CD4-positive, alpha-beta T cell (primary cell): ENCODE measurements at regions not wholly inside any gene's neighbourhood (a gene's known extent, or its start where the extent isn't known, plus 50 kb on each side); places are given as distances from the start of the nearest gene placed in this dataset.

Experiments used
- ATAC-seq: fragments of 200-7000 bp; cut with Tn5 transposase; one replicate; pipeline ENCODE4 v1.10.0; 2022; ENCODE audit warnings: mild to moderate bottlenecking; ENCODE audit not compliant: poor library complexity
- CTCF ChIA-PET: fragments of 350-600 bp; sonication (Branson Sonifier 250); formaldehyde crosslinking; loops from one replicate; lab custom pipeline; 2021; ENCODE audit warnings: antibody characterized with exemption, inconsistent platforms; lab: Charles Lee
- POLR2A ChIA-PET: fragments of 350-600 bp; sonication (Branson Sonifier 250); formaldehyde crosslinking; loops from one replicate; lab custom pipeline; 2021; ENCODE audit warnings: antibody characterized with exemption, inconsistent platforms; lab: Charles Lee
- DNase-seq, 14 experiments: peaks; one replicate each; pipeline ENCODE4 v3.0.0-alpha.2; 2013 to 2020; ENCODE audit warnings: mixed read lengths in 2 of 14
- H3K27ac ChIP-seq, 2 donors: one replicate each; pipeline versions ENCODE4 v1.5.1 to v1.7.0; 2013; ENCODE audit warnings: low read length in 2 of 2, low read depth in 1 of 2, mild to moderate bottlenecking in 1 of 2
- H3K27me3 ChIP-seq, 2 experiments: 1 replicate in 1 of 2; 2 replicates in 1 of 2; pipeline versions ENCODE4 v1.6.1 to v1.7.0; 2013; ENCODE audit warnings: low read length in 2 of 2, control low read depth in 1 of 2, mild to moderate bottlenecking in 1 of 2, moderate library complexity in 1 of 2; ENCODE audit not compliant: insufficient read depth in 2 of 2, control insufficient read depth in 1 of 2
- H3K36me3 ChIP-seq: one replicate; pipeline ENCODE4 v1.6.1; 2013; ENCODE audit warnings: low read length, control low read depth; ENCODE audit not compliant: insufficient read depth
- H3K4me1 ChIP-seq: one replicate; pipeline ENCODE4 v1.6.1; 2013; ENCODE audit warnings: low read length, control low read depth; ENCODE audit not compliant: insufficient read depth
- H3K4me3 ChIP-seq: one replicate; pipeline ENCODE4 v1.5.1; 2013; ENCODE audit warnings: mild to moderate bottlenecking, low read length, moderate library complexity
- H3K9me3 ChIP-seq, 2 experiments: 1 replicate in 1 of 2; 2 replicates in 1 of 2; pipeline versions ENCODE4 v1.6.1 to v1.7.0; 2013; ENCODE audit warnings: low read length in 2 of 2, mild to moderate bottlenecking in 2 of 2, control low read depth in 1 of 2, moderate library complexity in 1 of 2; ENCODE audit not compliant: control insufficient read depth in 1 of 2, insufficient read depth in 1 of 2
- H3K27ac Mint-ChIP-seq: one replicate; pipeline ENCODE4 v1.8.0; 2020; ENCODE audit warnings: mixed read lengths
- H3K27me3 Mint-ChIP-seq: one replicate; pipeline ENCODE4 v1.8.0; 2021; ENCODE audit warnings: mixed read lengths
- H3K36me3 Mint-ChIP-seq: one replicate; pipeline ENCODE4 v1.8.0; 2021; ENCODE audit warnings: low read depth, mixed read lengths
- H3K4me1 Mint-ChIP-seq: one replicate; pipeline ENCODE4 v1.8.0; 2021; ENCODE audit warnings: low read depth, mixed read lengths
- H3K4me3 Mint-ChIP-seq: one replicate; pipeline ENCODE4 v1.8.0; 2020; ENCODE audit warnings: mild to moderate bottlenecking, mixed read lengths
- H3K9me3 Mint-ChIP-seq: one replicate; pipeline ENCODE4 v1.8.0; 2020; ENCODE audit warnings: mixed read lengths
- CTCF ChIP-seq: fragments of 200-600 bp; IDR thresholded peaks from one replicate; pipeline ENCODE4 v1.8.0; 2022; ENCODE audit warnings: antibody characterized with exemption, mild to moderate bottlenecking
- intact Hi-C, 2 experiments: fragments of 100-400 bp; cut with DNase I in 1 of 2; cut with micrococcal nuclease in 1 of 2; formaldehyde crosslinking; loops; one replicate each; pipeline versions ENCODE4 v1.15.1 to v1.9.0; 2023 to 2025; cut with DNase I, micrococcal nuclease

DNA sequence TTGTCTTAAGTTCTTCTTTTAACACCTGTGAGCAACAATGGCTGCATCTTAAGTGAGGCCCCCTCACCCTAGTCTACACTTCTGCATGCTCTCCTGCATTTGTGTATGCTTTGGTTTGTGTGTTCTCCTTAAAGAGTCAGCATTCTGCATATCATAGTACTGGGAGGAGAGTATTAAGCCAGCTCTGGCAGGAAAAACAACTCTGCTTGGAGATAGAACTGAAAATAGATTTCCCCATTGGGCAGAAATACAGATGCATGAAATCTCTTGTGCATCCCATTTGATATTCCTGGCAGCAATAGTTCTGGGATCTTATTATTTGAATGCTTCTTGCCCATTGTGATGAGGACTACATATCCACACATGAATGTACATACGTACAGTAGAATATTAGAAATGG, 70.6 kb upstream of the PRICKLE1 start:
- intact Hi-C loops: no loop called here

GRCh38 chr12:42652048-42652447, 62.5 kb upstream of the PRICKLE1 start:
- no peak for TF ChIP-seq CTCF
- Mint-ChIP-seq H3K4me3 (no peak overlapping the region), H3K9me3 (peaks cover 3% of the 10 kb centered on the region), H3K27me3 (no peaks in the 10 kb centered on the region), H3K27ac (no peak overlapping the region), H3K36me3 (no peaks in the 10 kb centered on the region), H3K4me1 (no peaks in the 10 kb centered on the region)
- intact Hi-C loops: no loop called here
- H3K27me3 ChIP-seq: no peaks in the 10 kb centered on the region
- H3K4me1 ChIP-seq: no peaks in the 10 kb centered on the region
- DNase-seq: no peak
- no peak overlapping the region for H3K27ac ChIP-seq
- H3K36me3 ChIP-seq: no peaks in the 10 kb centered on the region
- ChIA-PET POLR2A (no interaction called here), CTCF (no interaction called here)
- no peak overlapping the region for H3K4me3 ChIP-seq
- H3K9me3 ChIP-seq: no peaks in the 10 kb centered on the region
- no peak for ATAC-seq

More for the DNA sequence above, 70.6 kb upstream of the PRICKLE1 start:
- no peaks in the 10 kb centered on the region for H3K36me3 ChIP-seq
- H3K4me3 Mint-ChIP-seq: no peak overlapping the region
- H3K9me3 Mint-ChIP-seq: no peaks in the 10 kb centered on the region
- ATAC-seq: no peak
- no peaks in the 10 kb centered on the region for H3K36me3 Mint-ChIP-seq
- CTCF ChIA-PET: no interaction called here
- TF ChIP-seq CTCF: no peak
- POLR2A ChIA-PET: no interaction called here
- H3K27ac Mint-ChIP-seq: no peak overlapping the region
- H3K4me1 Mint-ChIP-seq: no peaks in the 10 kb centered on the region
- no peak overlapping the region for H3K4me3 ChIP-seq
- no peaks in the 10 kb centered on the region for H3K27me3 ChIP-seq
- H3K4me1 ChIP-seq: no peaks in the 10 kb centered on the region
- H3K27me3 Mint-ChIP-seq: no peaks in the 10 kb centered on the region
- no peak for DNase-seq
- peaks cover 0 to 4% of the 10 kb centered on the region in 2 experiments for H3K9me3 ChIP-seq
- H3K27ac ChIP-seq: no peak overlapping the region

DNA sequence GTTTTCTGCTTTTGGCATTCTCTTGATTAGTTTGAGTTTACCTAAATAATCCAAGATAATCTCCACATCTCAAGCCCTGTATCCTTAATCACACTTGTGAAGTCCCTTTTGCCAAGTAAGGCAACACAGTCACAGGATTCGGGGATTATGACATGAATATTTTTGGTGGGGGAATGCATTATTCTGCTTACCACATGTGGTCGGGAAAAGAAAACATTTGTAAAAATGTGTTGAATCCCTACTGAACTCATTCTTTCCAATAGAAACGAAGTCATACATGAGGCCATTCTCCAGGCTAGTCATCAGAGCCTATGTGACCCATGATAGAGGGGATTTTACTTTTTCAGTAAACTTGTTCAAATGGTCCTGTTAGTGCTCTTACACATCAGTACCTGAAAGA, 58.5 kb upstream of the PRICKLE1 start:
- CTCF ChIA-PET: no interaction called here
- intact Hi-C loops: no loop called here
- Mint-ChIP-seq H3K27ac (no peak overlapping the region), H3K36me3 (no peaks in the 10 kb centered on the region), H3K9me3 (peaks cover 3% of the 10 kb centered on the region), H3K4me1 (no peaks in the 10 kb centered on the region), H3K27me3 (no peaks in the 10 kb centered on the region), H3K4me3 (no peak overlapping the region)
- no peak overlapping the region for H3K27ac ChIP-seq
- TF ChIP-seq CTCF: no peak
- no peak for DNase-seq
- no peaks in the 10 kb centered on the region for H3K9me3 ChIP-seq
- no peaks in the 10 kb centered on the region for H3K27me3 ChIP-seq
- ATAC-seq: no peak
- no peaks in the 10 kb centered on the region for H3K4me1 ChIP-seq
- no peak overlapping the region for H3K4me3 ChIP-seq
- H3K36me3 ChIP-seq: no peaks in the 10 kb centered on the region
- POLR2A ChIA-PET: no interaction called here
